GM12878 (cell line): ENCODE measurements at regions not wholly inside any gene's neighbourhood (a gene's known extent, or its start where the extent isn't known, plus 50 kb on each side); places are given as distances from the start of the nearest gene placed in this dataset.

Experiments used
- ATAC-seq: fragments of 200-7000 bp; cut with Tn5 transposase; 3 replicates; pipeline ENCODE4 v1.9.1; 2020; ENCODE audit warnings: mild to moderate bottlenecking, moderate library complexity
- BruUV-seq: library from RNA; stranded (reverse); fragments of 400-500 nt; replicated peaks from 2 replicates; lab custom pipeline; 2021; lab: Mats Ljungman, UMichigan
- CTCF ChIA-PET: fragments of 300-600 bp; sonication (Branson Sonifier 250); formaldehyde crosslinking; extraction: SDS; loops from one replicate; lab custom pipeline; 2021; ENCODE audit warnings: inconsistent platforms; lab: Yijun Ruan, JAX
- POLR2A ChIA-PET: fragments of 350-600 bp; formaldehyde crosslinking; extraction: SDS; loops from one replicate; lab custom pipeline; 2021; ENCODE audit warnings: inconsistent platforms; lab: Charles Lee
- RAD21 ChIA-PET: fragments of 300-600 bp; sonication (Branson Sonifier 250); formaldehyde crosslinking; loops from one replicate; lab custom pipeline; 2023; ENCODE audit warnings: antibody characterized with exemption; ENCODE audit not compliant: unreplicated experiment; lab: Charles Lee
- SMC1A ChIA-PET: fragments of 300-600 bp; sonication (Branson Sonifier 250); formaldehyde crosslinking; loops from one replicate; lab custom pipeline; 2023; ENCODE audit not compliant: unreplicated experiment, uncharacterized antibody; lab: Charles Lee
- DNase-seq: peaks from one replicate; pipeline ENCODE4 v3.0.0-alpha.2; 2011; ENCODE audit warnings: low read depth, low spot score
- FAIRE-seq: peaks from 3 replicates; lab custom pipeline; 2011; peaks lifted over from hg19 to GRCh38; lab: Jason Lieb, UNC
- H2AFZ ChIP-seq: 2 replicates; pipeline ENCODE4 v1.6.0; 2011; ENCODE audit warnings: low read depth, low read length, control low read depth; ENCODE audit not compliant: control insufficient read depth
- H3K27ac ChIP-seq: 2 replicates; pipeline ENCODE4 v1.5.1; 2011; ENCODE audit warnings: control low read depth; ENCODE audit not compliant: control insufficient read depth, insufficient read depth
- H3K27me3 ChIP-seq, 2 experiments: replicated peaks in 1 of 2; 2 replicates each; pipeline versions ENCODE4 v1.6.0 to v1.6.1; 2011; ENCODE audit warnings: low read length in 1 of 2; ENCODE audit not compliant: control insufficient read depth in 2 of 2, insufficient read depth in 2 of 2
- H3K36me3 ChIP-seq, 2 experiments: 2 replicates each; pipeline ENCODE4 v1.5.1; 2011; ENCODE audit warnings: low read length in 1 of 2; ENCODE audit not compliant: control insufficient read depth in 2 of 2, insufficient read depth in 2 of 2
- H3K4me1 ChIP-seq: 2 replicates; pipeline ENCODE4 v1.6.1; 2011; ENCODE audit warnings: mild to moderate bottlenecking, low read length, moderate library complexity, mixed read lengths; ENCODE audit not compliant: control insufficient read depth, insufficient read depth
- H3K4me2 ChIP-seq: 2 replicates; pipeline ENCODE4 v1.6.0; 2011; ENCODE audit warnings: control low read depth; ENCODE audit not compliant: control insufficient read depth, insufficient read depth
- H3K4me3 ChIP-seq: fragments of 200-600 bp; sonication (generic); 2 replicates; pipeline ENCODE4 v1.5.1; 2016
- H3K79me2 ChIP-seq: 2 replicates; pipeline ENCODE4 v1.6.0; 2011; ENCODE audit warnings: low read length; ENCODE audit not compliant: control insufficient read depth, insufficient read depth
- H3K9ac ChIP-seq: 2 replicates; pipeline ENCODE4 v1.8.0; 2011; ENCODE audit warnings: low read length, control low read depth, mixed read lengths; ENCODE audit not compliant: control insufficient read depth, insufficient read depth
- H3K9me3 ChIP-seq: replicated peaks from 3 replicates; pipeline ENCODE4 v1.5.1; 2011; ENCODE audit warnings: mild to moderate bottlenecking, low read length; ENCODE audit not compliant: control insufficient read depth, insufficient read depth
- H4K20me1 ChIP-seq: 2 replicates; pipeline ENCODE4 v1.6.0; 2011; ENCODE audit not compliant: control insufficient read depth, insufficient read depth
- BMI1 ChIP-seq: fragments of 450-650 bp; IDR thresholded peaks from 2 replicates; pipeline ENCODE4 v1.6.1; 2016; ENCODE audit warnings: mild to moderate bottlenecking, moderate library complexity, borderline replicate concordance
- EED ChIP-seq: sonication (generic); IDR thresholded peaks from 2 replicates; pipeline ENCODE4 v1.6.1; 2016; ENCODE audit warnings: antibody characterized with exemption, low read depth
- EGR1 ChIP-seq, 2 experiments: IDR thresholded peaks; 1 replicate in 1 of 2; 2 replicates in 1 of 2; pipeline ENCODE4 v1.6.1; 2011 to 2012; ENCODE audit warnings: low read depth in 2 of 2, low read length in 2 of 2, borderline replicate concordance in 1 of 2, mild to moderate bottlenecking in 1 of 2, moderate library complexity in 1 of 2
- MXI1 ChIP-seq: fragments of 150-350 bp; IDR thresholded peaks from 2 replicates; pipeline ENCODE4 v1.6.1; 2011; ENCODE audit warnings: low read depth, mild to moderate bottlenecking, inconsistent platforms, low read length, improper control_type of control experiment
- PAX8 ChIP-seq: fragments of 450-650 bp; IDR thresholded peaks from 2 replicates; pipeline ENCODE4 v1.6.1; 2017; ENCODE audit warnings: mild to moderate bottlenecking, moderate library complexity
- RAD51 ChIP-seq: fragments of 450-650 bp; IDR thresholded peaks from 2 replicates; pipeline ENCODE4 v1.6.1; 2016; ENCODE audit warnings: moderate library complexity, mild to moderate bottlenecking, inconsistent platforms
- TCF3 ChIP-seq: IDR thresholded peaks from 2 replicates; pipeline ENCODE4 v1.6.1; 2012; ENCODE audit warnings: low read depth, mild to moderate bottlenecking, low read length, borderline replicate concordance; ENCODE audit not compliant: insufficient read depth
- TCF7 ChIP-seq: IDR thresholded peaks from 2 replicates; pipeline ENCODE4 v1.6.1; 2014; ENCODE audit warnings: antibody characterized with exemption, borderline replicate concordance
- YBX1 ChIP-seq: fragments of 450-650 bp; IDR thresholded peaks from 2 replicates; pipeline ENCODE4 v1.6.1; 2016; ENCODE audit warnings: antibody characterized with exemption
- WGBS: methylation state at CpG from one replicate; pipeline ENCODE4 v1.1.6; 2016; ENCODE audit warnings: low lambda C conversion rate; ENCODE audit not compliant: insufficient replicate concordance, insufficient coverage; ENCODE audit errors: missing lambda C conversion rate; 5-methylcytosine and 5-hydroxymethylcytosine counted together
- in situ Hi-C: fragments of 300-500 bp; cut with MboI; formaldehyde crosslinking; loops from 9 replicates; pipeline ENCODE4 v1.14.3; 2018; ENCODE audit warnings: mixed read lengths
- intact Hi-C: fragments of 100-400 bp; cut with micrococcal nuclease; formaldehyde crosslinking; loops from one replicate; pipeline ENCODE4 v1.14.2; 2022; ENCODE audit not compliant: unreplicated experiment
- TF ChIP-seq, protein P1 (sequence below): IDR thresholded peaks from 2 replicates; pipeline ENCODE4 v1.6.1; 2012; ENCODE audit warnings: low read depth, low read length, improper control_type of control experiment
- TF ChIP-seq, protein P2 (sequence below): fragments of 450-650 bp; formaldehyde crosslinking; IDR thresholded peaks from 2 replicates; pipeline ENCODE4 v1.5.0; 2022; ENCODE audit warnings: mild to moderate bottlenecking, missing genetic modification characterization
- TF ChIP-seq, protein P3 (sequence below): IDR thresholded peaks from 2 replicates; pipeline ENCODE4 v1.6.1; 2011; ENCODE audit warnings: mild to moderate bottlenecking, low read depth, low read length, moderate library complexity; ENCODE audit not compliant: insufficient replicate concordance
- TF ChIP-seq, protein P4 (sequence below): IDR thresholded peaks from 2 replicates; pipeline ENCODE4 v1.6.1; 2012; ENCODE audit warnings: low read length, inconsistent platforms
- TF ChIP-seq, protein P5 (sequence below): fragments of 450-650 bp; IDR thresholded peaks from 2 replicates; pipeline ENCODE4 v1.6.1; 2018; ENCODE audit warnings: borderline replicate concordance, mild to moderate bottlenecking; ENCODE audit not compliant: partially characterized antibody

DNA sequence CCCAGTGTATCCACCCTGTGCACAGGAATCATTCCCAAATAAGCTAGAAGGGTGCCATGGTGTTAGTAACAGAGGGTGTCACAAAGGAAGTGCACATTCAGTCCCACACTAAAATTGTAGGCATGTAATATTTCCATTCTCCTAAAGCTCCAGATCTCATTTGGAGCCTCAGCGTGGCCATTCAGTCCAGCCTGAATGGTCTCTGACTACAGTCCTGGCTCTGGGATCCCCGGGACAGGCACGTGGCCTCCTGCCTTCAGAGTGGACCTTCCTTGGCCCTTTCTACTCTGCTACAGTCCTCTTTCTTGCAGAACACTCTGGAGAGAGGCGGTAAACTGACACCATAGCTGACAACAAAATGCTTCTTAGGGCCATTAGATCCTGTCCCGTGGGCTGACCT is 243.9 kb downstream of the IRX2 start:
- Histone ChIP-seq H3K79me2 (no peaks in the 10 kb centered on the region), H3K9ac (no peak overlapping the region), H3K36me3 (no peaks in the 10 kb centered on the region), H2AFZ (no peak overlapping the region), H3K27me3 (no peaks in the 10 kb centered on the region), H3K4me1 (no peaks in the 10 kb centered on the region), H3K4me3 (no peak overlapping the region), H4K20me1 (no peaks in the 10 kb centered on the region), H3K27ac (no peak overlapping the region), H3K9me3 (no peaks in the 10 kb centered on the region; the same call in 2 of the 3 replicates), H3K4me2 (no peak overlapping the region)
- ChIA-PET CTCF (no interaction called here), POLR2A (no interaction called here), SMC1A (no interaction called here), RAD21 (no interaction called here)
- ATAC-seq (no peak), FAIRE-seq (no peak), DNase-seq (no peak)
- BruUV-seq = no TSS peak
- WGBS = 8% methylated on average over 5 of the region's 5 CpGs
- in situ Hi-C loops (no loop called here), intact Hi-C loops (no loop called here)
- TF ChIP-seq PAX8 (no peak), YBX1 (no peak), BMI1 (no peak), TCF7 (no peak), RAD51 (no peak), EED (no peak), EGR1 (IDR thresholded peaks at IDR 0.05; ENCODE audit: borderline replicate concordance in 1 of 2, low read depth in 2 of 2, low read length in 2 of 2) (no peak), TCF3 (no peak), MXI1 (no peak)
- TF ChIP-seq, protein P1, sequence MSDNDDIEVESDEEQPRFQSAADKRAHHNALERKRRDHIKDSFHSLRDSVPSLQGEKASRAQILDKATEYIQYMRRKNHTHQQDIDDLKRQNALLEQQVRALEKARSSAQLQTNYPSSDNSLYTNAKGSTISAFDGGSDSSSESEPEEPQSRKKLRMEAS = no peak
- TF ChIP-seq, protein P2, sequence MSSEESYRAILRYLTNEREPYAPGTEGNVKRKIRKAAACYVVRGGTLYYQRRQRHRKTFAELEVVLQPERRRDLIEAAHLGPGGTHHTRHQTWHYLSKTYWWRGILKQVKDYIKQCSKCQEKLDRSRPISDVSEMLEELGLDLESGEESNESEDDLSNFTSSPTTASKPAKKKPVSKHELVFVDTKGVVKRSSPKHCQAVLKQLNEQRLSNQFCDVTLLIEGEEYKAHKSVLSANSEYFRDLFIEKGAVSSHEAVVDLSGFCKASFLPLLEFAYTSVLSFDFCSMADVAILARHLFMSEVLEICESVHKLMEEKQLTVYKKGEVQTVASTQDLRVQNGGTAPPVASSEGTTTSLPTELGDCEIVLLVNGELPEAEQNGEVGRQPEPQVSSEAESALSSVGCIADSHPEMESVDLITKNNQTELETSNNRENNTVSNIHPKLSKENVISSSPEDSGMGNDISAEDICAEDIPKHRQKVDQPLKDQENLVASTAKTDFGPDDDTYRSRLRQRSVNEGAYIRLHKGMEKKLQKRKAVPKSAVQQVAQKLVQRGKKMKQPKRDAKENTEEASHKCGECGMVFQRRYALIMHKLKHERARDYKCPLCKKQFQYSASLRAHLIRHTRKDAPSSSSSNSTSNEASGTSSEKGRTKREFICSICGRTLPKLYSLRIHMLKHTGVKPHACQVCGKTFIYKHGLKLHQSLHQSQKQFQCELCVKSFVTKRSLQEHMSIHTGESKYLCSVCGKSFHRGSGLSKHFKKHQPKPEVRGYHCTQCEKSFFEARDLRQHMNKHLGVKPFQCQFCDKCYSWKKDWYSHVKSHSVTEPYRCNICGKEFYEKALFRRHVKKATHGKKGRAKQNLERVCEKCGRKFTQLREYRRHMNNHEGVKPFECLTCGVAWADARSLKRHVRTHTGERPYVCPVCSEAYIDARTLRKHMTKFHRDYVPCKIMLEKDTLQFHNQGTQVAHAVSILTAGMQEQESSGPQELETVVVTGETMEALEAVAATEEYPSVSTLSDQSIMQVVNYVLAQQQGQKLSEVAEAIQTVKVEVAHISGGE = no peak
- TF ChIP-seq, protein P3, sequence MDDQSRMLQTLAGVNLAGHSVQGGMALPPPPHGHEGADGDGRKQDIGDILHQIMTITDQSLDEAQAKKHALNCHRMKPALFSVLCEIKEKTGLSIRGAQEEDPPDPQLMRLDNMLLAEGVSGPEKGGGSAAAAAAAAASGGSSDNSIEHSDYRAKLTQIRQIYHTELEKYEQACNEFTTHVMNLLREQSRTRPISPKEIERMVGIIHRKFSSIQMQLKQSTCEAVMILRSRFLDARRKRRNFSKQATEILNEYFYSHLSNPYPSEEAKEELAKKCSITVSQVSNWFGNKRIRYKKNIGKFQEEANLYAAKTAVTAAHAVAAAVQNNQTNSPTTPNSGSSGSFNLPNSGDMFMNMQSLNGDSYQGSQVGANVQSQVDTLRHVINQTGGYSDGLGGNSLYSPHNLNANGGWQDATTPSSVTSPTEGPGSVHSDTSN = no peak
- TF ChIP-seq, protein P4, sequence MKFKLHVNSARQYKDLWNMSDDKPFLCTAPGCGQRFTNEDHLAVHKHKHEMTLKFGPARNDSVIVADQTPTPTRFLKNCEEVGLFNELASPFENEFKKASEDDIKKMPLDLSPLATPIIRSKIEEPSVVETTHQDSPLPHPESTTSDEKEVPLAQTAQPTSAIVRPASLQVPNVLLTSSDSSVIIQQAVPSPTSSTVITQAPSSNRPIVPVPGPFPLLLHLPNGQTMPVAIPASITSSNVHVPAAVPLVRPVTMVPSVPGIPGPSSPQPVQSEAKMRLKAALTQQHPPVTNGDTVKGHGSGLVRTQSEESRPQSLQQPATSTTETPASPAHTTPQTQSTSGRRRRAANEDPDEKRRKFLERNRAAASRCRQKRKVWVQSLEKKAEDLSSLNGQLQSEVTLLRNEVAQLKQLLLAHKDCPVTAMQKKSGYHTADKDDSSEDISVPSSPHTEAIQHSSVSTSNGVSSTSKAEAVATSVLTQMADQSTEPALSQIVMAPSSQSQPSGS = no peak
- TF ChIP-seq, protein P5, sequence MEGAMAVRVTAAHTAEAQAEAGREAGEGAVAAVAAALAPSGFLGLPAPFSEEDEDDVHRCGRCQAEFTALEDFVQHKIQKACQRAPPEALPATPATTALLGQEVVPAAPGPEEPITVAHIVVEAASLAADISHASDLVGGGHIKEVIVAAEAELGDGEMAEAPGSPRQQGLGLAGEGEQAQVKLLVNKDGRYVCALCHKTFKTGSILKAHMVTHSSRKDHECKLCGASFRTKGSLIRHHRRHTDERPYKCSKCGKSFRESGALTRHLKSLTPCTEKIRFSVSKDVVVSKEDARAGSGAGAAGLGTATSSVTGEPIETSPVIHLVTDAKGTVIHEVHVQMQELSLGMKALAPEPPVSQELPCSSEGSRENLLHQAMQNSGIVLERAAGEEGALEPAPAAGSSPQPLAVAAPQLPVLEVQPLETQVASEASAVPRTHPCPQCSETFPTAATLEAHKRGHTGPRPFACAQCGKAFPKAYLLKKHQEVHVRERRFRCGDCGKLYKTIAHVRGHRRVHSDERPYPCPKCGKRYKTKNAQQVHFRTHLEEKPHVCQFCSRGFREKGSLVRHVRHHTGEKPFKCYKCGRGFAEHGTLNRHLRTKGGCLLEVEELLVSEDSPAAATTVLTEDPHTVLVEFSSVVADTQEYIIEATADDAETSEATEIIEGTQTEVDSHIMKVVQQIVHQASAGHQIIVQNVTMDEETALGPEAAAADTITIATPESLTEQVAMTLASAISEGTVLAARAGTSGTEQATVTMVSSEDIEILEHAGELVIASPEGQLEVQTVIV = no peak
